HG03066 (cell line): ENCODE measurements at regions not wholly inside any gene's neighbourhood (a gene's known extent, or its start where the extent isn't known, plus 50 kb on each side); places are given as distances from the start of the nearest gene placed in this dataset.
"Not testable (repeated sequence)": the region's sequence is repeated elsewhere in the genome, so short reads cannot be mapped to it uniquely, and the experiment has no call there.

Experiments
- ATAC-seq: cut with Tn5 transposase; IDR thresholded peaks from one replicate; pipeline ENCODE4 v1.9.1; 2021; ENCODE audit warnings: low read depth; ENCODE audit not compliant: unreplicated experiment

- no peak for ATAC-seq
These were observed 695.5 kb downstream of the PCDH7 start for GRCh38 chr4:31415629-31416028.

- ATAC-seq = no peak
These were observed 696.3 kb downstream of the PCDH7 start for GRCh38 chr4:31416498-31416897.

GRCh38 chr4:31417040-31417439 lies 696.9 kb downstream of the PCDH7 start:
- no peak for ATAC-seq

- ATAC-seq = no peak
These were observed 701.8 kb downstream of the PCDH7 start for GRCh38 chr4:31422006-31422405.

- no peak for ATAC-seq
These were observed 707.5 kb downstream of the PCDH7 start for GRCh38 chr4:31427691-31428090.

- ATAC-seq = no peak
These were observed 722.1 kb downstream of the PCDH7 start for GRCh38 chr4:31442236-31442635.

GRCh38 chr4:31445526-31445925 lies 725.4 kb downstream of the PCDH7 start:
- ATAC-seq = no peak

- ATAC-seq = no peak
These were observed 735.4 kb downstream of the PCDH7 start for GRCh38 chr4:31455612-31456011.

GRCh38 chr4:31458813-31459212 lies 738.6 kb downstream of the PCDH7 start:
- ATAC-seq = no peak

GRCh38 chr4:31461421-31461820 lies 741.3 kb downstream of the PCDH7 start:
- ATAC-seq = no peak

- no peak for ATAC-seq
These were observed 747.6 kb downstream of the PCDH7 start for GRCh38 chr4:31467781-31468180.

GRCh38 chr4:31474221-31474620 lies 754.1 kb downstream of the PCDH7 start:
- no peak for ATAC-seq

GRCh38 chr4:31482691-31483090 lies 762.5 kb downstream of the PCDH7 start:
- no peak for ATAC-seq

- not testable (repeated sequence) for ATAC-seq
These were observed 779.0 kb downstream of the PCDH7 start for GRCh38 chr4:31499216-31499615.

- ATAC-seq = no peak
These were observed 796.4 kb downstream of the PCDH7 start for GRCh38 chr4:31516520-31516919.

- ATAC-seq = no peak
These were observed 798.7 kb downstream of the PCDH7 start for GRCh38 chr4:31518796-31519250.

- ATAC-seq = no peak
These were observed 810.4 kb downstream of the PCDH7 start for GRCh38 chr4:31530555-31530954.

GRCh38 chr4:31538877-31539276 lies 818.7 kb downstream of the PCDH7 start:
- no peak for ATAC-seq

- no peak for ATAC-seq
These were observed 819.3 kb downstream of the PCDH7 start for GRCh38 chr4:31539284-31540069.

- ATAC-seq = no peak
These were observed 825.2 kb downstream of the PCDH7 start for GRCh38 chr4:31545330-31545729.

- ATAC-seq = no peak
These were observed 825.6 kb downstream of the PCDH7 start for GRCh38 chr4:31545755-31546154.

GRCh38 chr4:31548021-31548420 lies 827.9 kb downstream of the PCDH7 start:
- no peak for ATAC-seq

GRCh38 chr4:31548823-31549222 lies 828.7 kb downstream of the PCDH7 start:
- ATAC-seq = no peak
